Prostate gland (tissue), 2 donors: ENCODE measurements at regions not wholly inside any gene's neighbourhood (a gene's known extent, or its start where the extent isn't known, plus 50 kb on each side); places are given as distances from the start of the nearest gene placed in this dataset.

Experiments
- DNase-seq: peaks from one replicate; pipeline ENCODE4 v3.0.0-alpha.2; 2019; ENCODE audit warnings: low spot score
- H3K27ac ChIP-seq, 2 donors: fragments of 200-600 bp; sonication (generic); 2 replicates each; pipeline ENCODE4 v1.5.1; 2017 to 2019
- H3K27me3 ChIP-seq: fragments of 200-600 bp; sonication (generic); replicated peaks from 2 replicates; pipeline ENCODE4 v1.5.1; 2019; ENCODE audit not compliant: insufficient read depth
- H3K36me3 ChIP-seq, 2 donors: fragments of 200-600 bp; sonication (generic); 1 replicate in 1 of 2; 2 replicates in 1 of 2; pipeline versions ENCODE4 v1.5.1 to v1.8.1; 2017 to 2019
- H3K4me1 ChIP-seq: fragments of 200-600 bp; sonication (generic); replicated peaks from 2 replicates; pipeline ENCODE4 v1.5.1; 2019
- H3K4me3 ChIP-seq, 2 donors: fragments of 200-600 bp; sonication (generic); 2 replicates each; pipeline ENCODE4 v1.5.1; 2017 to 2019
- H3K9me3 ChIP-seq: fragments of 200-600 bp; sonication (generic); 2 replicates; pipeline ENCODE4 v1.5.1; 2017
- CTCF ChIP-seq, 4 experiments: fragments of 200-600 bp in 2 of 4; fragments of 450-650 bp in 2 of 4; sonication (generic) in 2 of 4; IDR thresholded peaks; 1 replicate in 3 of 4; 2 replicates in 1 of 4; pipeline ENCODE4 v1.5.1; 2016 to 2019; ENCODE audit warnings: antibody characterized with exemption in 4 of 4, mild to moderate bottlenecking in 2 of 4, moderate library complexity in 2 of 4
- POLR2A ChIP-seq: fragments of 450-650 bp; IDR thresholded peaks from one replicate; pipeline ENCODE4 v1.6.1; 2016; ENCODE audit warnings: antibody characterized with exemption, mild to moderate bottlenecking
- POLR2AphosphoS5 ChIP-seq: sonication (generic); formaldehyde crosslinking; IDR thresholded peaks from one replicate; pipeline ENCODE4 v1.6.1; 2017; ENCODE audit warnings: antibody characterized with exemption
- WGBS: methylation state at CpG from one replicate; pipeline ENCODE4 v1.1.5; 2018; 5-methylcytosine and 5-hydroxymethylcytosine counted together
- intact Hi-C: fragments of 100-400 bp; cut with DNase I; formaldehyde crosslinking; loops from one replicate; pipeline ENCODE4 v1.14.2; 2022

GRCh38 chr16:65386672-65387071, 264.8 kb upstream of the CDH11 start:
- no peak for DNase-seq
- no peak overlapping the region for H3K27ac ChIP-seq
- TF ChIP-seq CTCF (IDR thresholded peaks at IDR 0.05) = no peak
- no peak for TF ChIP-seq POLR2A
- TF ChIP-seq POLR2AphosphoS5 = no peak
- no peaks in the 10 kb centered on the region for H3K9me3 ChIP-seq
- intact Hi-C loops = no loop called here
- H3K27me3 ChIP-seq = no peaks in the 10 kb centered on the region
- 63% methylated on average over 2 of the region's 2 CpGs for WGBS
- no peaks in the 10 kb centered on the region for H3K4me1 ChIP-seq
- H3K4me3 ChIP-seq = no peak overlapping the region
- no peaks in the 10 kb centered on the region for H3K36me3 ChIP-seq

- TF ChIP-seq POLR2AphosphoS5 = no peak
- TF ChIP-seq POLR2A = no peak
- TF ChIP-seq CTCF (IDR thresholded peaks at IDR 0.05) = no peak
- no peaks in the 10 kb centered on the region for H3K36me3 ChIP-seq
- H3K4me3 ChIP-seq = no peak overlapping the region
- 34% methylated on average over 1 of the region's 1 CpG for WGBS
- intact Hi-C loops = no loop called here
- H3K4me1 ChIP-seq = no peaks in the 10 kb centered on the region
- H3K9me3 ChIP-seq = no peaks in the 10 kb centered on the region
- no peak for DNase-seq
- H3K27me3 ChIP-seq = no peaks in the 10 kb centered on the region
- no peak overlapping the region for H3K27ac ChIP-seq
These were observed 262.6 kb upstream of the CDH11 start for GRCh38 chr16:65384441-65384840.

- Histone ChIP-seq H3K27me3 (no peaks in the 10 kb centered on the region), H3K27ac (no peak overlapping the region), H3K9me3 (no peaks in the 10 kb centered on the region), H3K4me1 (no peaks in the 10 kb centered on the region), H3K36me3 (no peaks in the 10 kb centered on the region), H3K4me3 (no peak overlapping the region)
- no peak for DNase-seq
- TF ChIP-seq POLR2AphosphoS5 = no peak
- no peak for TF ChIP-seq POLR2A
- no peak for TF ChIP-seq CTCF (IDR thresholded peaks at IDR 0.05)
- intact Hi-C loops = no loop called here
These were observed 255.3 kb upstream of the CDH11 start for GRCh38 chr16:65377195-65377594.

- Histone ChIP-seq H3K36me3 (no peaks in the 10 kb centered on the region), H3K4me1 (no peaks in the 10 kb centered on the region), H3K4me3 (no peak overlapping the region), H3K27me3 (no peaks in the 10 kb centered on the region), H3K9me3 (no peaks in the 10 kb centered on the region), H3K27ac (no peak overlapping the region)
- intact Hi-C loops = no loop called here
- TF ChIP-seq POLR2AphosphoS5 = no peak
- TF ChIP-seq CTCF (IDR thresholded peaks at IDR 0.05) = no peak
- TF ChIP-seq POLR2A = no peak
- WGBS = 82% methylated on average over 3 of the region's 3 CpGs
- no peak for DNase-seq
These were observed 254.7 kb upstream of the CDH11 start for GRCh38 chr16:65376601-65377000.

GRCh38 chr16:65375651-65376050, 253.8 kb upstream of the CDH11 start:
- no peaks in the 10 kb centered on the region for H3K9me3 ChIP-seq
- no peaks in the 10 kb centered on the region for H3K36me3 ChIP-seq
- no peaks in the 10 kb centered on the region for H3K4me1 ChIP-seq
- no peaks in the 10 kb centered on the region for H3K27me3 ChIP-seq
- 89% methylated on average over 1 of the region's 1 CpG for WGBS
- TF ChIP-seq CTCF (IDR thresholded peaks at IDR 0.05) (no peak), POLR2A (no peak), POLR2AphosphoS5 (no peak)
- no peak overlapping the region for H3K4me3 ChIP-seq
- DNase-seq = no peak
- intact Hi-C loops = no loop called here
- no peak overlapping the region for H3K27ac ChIP-seq
